ENCODE measurements at regions not wholly inside any gene's neighbourhood (a gene's known extent, or its start where the extent isn't known, plus 50 kb on each side); places are given as distances from the start of the nearest gene placed in this dataset.
"Not testable (repeated sequence)": the region's sequence is repeated elsewhere in the genome, so short reads cannot be mapped to it uniquely, and the experiment has no call there.

DNA sequence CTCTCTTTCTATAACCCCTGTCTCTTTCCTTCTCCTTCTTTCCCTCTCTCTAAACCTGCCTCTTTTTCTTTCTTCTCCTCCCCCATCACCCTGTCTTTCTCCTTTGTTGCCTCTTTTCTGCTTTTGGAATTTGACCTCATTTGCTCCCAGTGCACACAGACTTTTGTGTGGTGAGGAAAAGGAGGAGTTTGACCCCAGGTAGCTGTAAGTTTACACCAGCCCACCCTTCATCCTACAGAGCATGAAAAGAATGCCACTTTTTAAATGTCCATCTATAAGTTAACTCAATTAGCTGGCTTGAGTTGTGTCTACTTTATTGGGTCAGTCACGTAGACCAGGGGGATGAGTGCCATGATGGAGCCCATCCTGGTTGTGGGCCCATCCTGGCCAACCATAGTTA, 146.8 kb upstream of the SLC38A2 start:
- no peak for DNase-seq (ENCODE audit: low read depth)

DNA sequence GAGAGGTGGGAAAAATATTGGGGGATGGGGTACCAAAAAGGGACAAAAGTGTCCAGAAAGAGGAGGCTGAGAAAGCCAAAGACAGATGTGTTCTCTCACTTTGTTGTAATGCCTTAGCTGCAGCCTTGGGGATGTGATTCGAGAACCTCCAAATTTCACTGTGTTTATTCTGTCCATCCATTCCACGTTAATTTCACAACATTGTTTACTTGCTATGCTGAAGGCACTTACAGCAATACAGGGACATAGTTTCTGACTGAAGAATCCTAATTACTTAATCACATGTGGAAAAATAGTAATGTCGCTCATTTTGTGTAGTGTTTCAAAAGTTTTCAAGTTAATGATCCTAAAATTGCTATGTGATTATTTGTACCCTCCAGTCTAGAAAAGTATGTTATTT, 146.2 kb upstream of the SLC38A2 start:
- DNase-seq (ENCODE audit: low read depth) = no peak

DNA sequence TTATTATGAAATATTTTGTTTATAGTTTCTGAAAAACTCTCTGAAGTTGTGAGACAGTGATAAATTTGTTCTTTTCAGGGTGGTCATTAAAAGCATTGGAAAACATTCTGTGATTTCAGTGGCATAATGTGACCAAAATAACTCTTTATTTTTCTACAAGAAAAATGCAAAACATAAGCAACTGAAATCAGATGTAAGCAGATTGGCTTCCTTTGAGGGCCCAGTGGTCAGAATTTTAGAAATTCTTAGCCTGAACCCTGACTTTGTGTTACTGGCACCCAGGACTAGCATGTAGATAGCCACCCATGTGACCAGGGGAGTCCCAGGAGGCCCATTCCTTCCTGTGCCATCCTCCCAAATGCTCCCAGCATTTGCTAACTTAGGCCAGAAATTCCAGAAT, 145.6 kb upstream of the SLC38A2 start:
- no peak for DNase-seq (ENCODE audit: low read depth)

DNA sequence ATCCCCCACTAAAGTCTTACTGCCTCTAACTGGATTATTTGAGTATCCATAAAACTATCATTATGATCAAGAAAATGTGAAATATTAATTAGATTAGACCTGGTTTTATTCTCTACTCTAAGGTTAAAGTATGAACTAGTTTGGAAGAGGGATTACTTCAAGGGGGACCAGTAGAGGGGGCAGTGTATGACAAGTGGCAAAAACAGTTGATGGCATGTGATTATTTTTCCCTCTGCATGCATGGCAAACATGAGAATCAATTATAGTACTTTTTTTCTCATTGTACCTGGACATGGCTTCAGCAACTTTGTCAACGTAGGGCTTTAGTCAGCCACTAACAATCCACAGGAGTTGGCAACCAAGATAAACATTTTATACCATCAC, 145.0 kb upstream of the SLC38A2 start:
- DNase-seq (ENCODE audit: low read depth) = no peak

DNA sequence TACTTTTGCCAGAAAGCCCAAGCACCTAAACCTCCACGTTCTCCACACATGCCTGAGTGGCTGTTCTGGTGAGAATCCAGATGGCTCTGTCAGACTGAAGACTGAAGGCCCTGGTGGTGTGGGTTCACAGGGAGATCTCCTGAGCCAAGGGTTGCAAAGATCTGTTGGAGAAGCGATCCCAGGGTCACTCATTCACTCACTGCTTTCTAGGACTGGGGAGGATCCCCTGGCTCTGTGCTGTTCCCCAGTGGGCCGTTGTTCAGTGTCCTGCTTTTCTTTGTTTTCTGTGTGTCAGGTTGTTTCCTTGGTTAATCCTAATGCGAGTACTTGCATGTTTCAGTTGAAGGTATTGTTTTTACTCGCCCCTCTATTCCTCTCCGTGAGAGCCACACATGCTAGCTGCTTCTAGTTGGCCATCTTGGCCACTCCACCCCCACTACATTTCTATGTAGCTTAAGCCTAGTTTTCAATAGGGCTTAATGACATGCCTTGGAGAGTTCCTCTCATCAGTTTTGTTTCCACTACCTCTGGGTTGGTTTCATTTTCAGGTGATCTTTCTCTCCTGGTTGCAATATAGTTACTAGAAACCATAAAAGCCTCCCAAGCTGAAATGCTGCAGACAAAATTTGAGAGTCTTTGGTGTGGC, 144.5 kb upstream of the SLC38A2 start:
- no peak for DNase-seq (ENCODE audit: low read depth)

DNA sequence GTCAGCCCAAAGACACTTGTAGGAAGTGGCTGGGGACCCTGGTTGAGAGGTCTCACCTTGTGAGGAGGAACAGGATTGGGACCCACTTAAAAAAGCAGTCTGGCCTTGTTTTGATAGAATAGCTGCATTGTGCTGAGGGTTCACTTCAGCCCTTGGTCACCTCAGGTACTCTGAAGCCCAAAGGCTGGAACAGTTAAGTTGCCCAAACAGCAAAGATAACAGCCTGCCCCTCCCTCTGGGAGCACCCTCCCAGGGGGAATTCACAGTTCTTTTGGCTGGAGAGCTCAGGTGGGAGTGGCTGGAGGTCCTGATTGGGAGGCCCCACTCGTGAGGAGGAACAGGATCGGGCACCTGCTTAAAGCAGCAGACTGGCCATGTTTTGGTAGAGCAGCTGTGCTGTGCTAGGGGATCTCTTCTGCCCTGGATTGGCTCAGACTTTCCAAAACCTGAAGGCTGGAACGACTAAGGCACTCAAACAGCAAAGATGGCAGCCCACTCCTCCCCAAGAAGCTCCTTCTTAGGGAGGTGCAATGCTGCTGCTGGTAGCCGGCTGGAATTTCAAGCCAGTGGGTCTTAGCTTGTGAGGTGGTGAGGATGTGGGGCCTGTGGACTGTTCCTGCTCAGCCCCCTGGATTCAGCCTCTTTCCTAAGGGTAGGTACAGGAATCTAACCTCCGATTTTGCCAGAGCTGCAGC, 143.8 kb upstream of the SLC38A2 start:
- DNase-seq (ENCODE audit: low read depth) = no peak

DNA sequence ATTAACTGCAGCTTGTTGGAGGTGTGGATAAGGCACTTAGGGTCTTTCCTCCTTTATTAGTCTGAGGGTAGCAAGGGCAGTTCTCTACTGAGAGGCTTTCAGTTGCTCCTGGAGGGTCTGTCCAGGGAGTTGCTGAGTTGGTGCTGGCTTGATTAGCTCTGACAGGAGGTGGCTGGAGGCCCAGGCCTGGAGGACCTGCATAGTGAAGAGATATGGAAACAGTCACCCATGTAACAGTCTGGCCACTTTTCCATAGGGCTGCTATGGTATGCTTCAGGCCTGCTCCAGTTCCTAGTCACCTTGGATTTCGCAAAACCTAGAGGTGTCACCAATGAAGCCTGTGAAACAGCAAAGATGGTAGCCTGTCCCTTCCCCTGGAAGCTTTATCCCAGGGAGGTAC, 143.3 kb upstream of the SLC38A2 start:
- no peak for DNase-seq (ENCODE audit: low read depth)

DNA sequence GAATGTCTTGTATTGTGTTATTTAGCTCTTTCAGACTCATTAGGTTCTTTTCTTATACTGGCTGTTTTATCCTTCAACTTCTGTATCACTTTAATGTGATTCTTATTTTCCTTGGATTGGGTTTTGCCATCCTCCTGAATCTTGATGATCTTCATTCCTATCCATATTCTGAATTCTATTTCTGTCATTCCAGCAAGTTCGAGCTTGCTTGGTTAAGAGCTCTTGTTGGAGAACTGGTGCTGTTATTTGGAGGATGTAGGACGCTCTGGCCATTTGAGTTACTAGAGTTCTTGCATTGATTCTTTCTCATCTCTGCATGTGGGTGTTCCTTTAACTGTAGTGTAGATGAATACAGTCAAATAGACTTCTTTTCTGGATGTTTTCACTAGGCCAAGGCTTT, 142.3 kb upstream of the SLC38A2 start:
- DNase-seq (ENCODE audit: low read depth) = no peak

DNA sequence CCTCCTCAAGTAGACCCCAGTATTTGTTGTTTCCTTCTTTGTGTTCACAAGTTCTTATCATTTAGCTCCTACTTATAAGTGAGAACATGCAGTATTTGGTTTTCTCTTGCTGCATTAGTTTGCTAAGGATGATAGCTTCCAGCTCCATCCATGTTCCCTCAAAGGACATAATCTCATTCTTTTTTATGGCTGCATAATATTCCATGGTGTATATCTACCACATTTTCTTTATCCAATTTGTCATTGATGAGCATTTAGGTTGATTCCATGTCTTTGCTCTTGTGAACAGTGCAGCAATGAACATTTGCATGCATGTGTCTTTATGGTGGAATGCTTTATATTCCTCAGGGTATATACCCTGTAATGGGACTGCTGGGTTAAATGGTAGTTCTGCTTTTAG, 137.7 kb upstream of the SLC38A2 start:
- DNase-seq (ENCODE audit: low read depth) = not testable (repeated sequence)

DNA sequence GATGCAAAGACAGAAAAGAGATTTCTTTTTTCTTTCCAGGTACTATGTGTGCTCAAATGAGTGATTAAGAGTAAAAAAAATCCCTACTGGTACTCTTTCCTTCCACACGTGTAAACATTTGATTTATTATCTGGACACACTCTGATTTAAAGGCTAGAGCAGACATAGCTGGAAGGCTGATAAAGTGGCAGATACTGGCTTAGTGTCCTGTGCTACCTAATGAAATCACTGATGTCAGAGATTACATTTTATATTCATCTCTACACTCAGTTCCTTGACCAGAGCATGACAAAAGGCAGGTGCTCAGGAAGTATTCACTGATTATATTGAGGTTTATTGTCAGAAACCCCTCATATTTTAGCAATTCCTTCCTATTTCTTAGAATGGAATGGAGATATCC, 136.6 kb upstream of the SLC38A2 start:
- DNase-seq (ENCODE audit: low read depth) = peak; percentile 17

DNA sequence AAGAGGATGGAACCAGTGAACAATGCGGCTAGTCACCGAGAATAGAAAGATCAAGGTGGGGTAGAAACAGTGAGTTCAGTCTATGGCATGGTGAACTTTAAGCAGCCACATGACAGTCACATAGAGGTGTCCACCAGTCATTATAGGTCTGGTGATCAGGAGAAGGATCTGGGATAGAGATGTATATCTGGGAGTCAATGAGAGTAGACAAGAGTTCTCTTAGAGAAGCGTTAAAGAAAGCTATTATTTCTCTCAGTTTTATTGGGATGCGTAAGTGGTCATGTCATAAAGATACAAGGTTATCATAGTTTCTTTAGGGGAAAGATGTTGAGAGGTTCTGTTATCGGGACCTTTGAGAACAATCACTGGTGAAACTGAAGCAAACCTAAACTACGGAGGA, 136.1 kb upstream of the SLC38A2 start:
- DNase-seq (ENCODE audit: low read depth) = no peak

DNA sequence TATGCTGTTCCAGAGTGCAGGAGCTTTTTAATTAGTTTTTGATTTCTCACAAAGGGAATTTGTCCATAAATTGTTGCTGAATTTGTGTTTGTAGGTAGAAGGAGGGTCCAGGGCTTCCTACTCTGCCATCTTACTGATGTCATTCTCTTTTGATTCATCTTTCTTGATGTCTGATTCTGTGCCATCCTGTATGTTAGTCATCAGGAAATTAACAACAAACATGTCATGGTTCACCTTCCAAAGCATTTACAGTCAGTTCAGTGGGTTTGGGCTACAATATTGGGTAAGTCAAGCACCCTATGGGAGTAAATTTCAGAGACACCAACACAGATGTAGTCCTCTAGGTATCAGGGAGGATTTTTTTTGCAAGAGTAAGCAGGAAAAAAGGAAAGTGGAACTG, 135.2 kb upstream of the SLC38A2 start:
- peak; percentile 21 for DNase-seq (ENCODE audit: low read depth)

DNA sequence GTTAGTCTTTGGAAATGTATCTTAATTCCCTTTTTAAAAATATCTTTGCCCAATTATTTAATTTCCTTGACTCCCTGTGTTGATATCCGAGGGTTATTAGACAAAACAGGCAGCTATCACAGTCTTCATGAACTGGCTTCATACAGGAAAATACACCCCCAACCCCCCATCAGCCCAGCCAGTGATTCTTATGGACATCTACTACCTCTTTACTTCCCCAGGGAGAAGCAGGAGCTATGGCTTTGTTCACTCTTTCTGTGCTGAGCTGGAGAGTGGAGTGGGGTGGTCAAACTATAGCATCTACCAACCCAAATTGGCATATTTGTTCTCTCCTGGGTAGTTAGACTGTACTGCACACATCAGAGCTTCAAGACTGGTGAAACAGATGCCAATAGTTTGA, 134.4 kb upstream of the SLC38A2 start:
- no peak for DNase-seq (ENCODE audit: low read depth)

DNA sequence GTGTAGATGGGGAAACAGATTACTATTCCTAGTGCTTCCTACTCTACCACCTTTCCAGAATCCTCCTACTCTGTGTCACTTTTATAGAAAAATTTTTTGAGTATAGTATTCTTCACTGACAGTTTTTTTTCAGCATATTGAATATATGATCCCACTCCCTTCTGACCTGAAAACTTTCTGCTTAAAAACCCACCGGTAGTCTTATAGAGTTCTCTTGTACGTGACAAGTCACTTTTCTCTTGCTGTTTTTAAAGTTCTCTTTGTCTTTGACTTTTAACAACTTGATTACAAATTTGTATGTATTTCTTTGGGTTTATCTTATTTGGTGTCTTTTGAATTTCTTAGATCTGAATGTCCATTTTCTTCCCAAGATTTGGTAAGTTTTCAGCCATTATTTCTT, 133.6 kb upstream of the SLC38A2 start:
- no peak for DNase-seq (ENCODE audit: low read depth)

DNA sequence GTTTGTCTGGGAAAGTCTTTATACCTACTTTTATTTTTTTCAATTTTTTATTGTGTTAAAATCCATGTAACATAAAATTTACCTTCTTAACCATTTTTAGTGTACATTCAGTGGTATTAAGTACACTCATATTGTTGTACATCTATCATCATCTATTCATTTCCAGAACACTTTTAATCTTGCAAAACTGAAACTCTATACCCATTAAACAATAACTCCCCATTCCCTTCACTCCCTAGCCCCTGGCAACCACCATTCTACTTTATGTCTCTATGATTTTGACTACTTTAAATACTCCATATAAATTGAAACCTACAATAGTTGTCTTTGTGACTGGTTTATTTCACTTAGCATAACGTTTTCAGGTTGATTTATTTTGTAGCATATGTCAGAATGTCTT, 131.9 kb upstream of the SLC38A2 start:
- DNase-seq (ENCODE audit: low read depth) = no peak

DNA sequence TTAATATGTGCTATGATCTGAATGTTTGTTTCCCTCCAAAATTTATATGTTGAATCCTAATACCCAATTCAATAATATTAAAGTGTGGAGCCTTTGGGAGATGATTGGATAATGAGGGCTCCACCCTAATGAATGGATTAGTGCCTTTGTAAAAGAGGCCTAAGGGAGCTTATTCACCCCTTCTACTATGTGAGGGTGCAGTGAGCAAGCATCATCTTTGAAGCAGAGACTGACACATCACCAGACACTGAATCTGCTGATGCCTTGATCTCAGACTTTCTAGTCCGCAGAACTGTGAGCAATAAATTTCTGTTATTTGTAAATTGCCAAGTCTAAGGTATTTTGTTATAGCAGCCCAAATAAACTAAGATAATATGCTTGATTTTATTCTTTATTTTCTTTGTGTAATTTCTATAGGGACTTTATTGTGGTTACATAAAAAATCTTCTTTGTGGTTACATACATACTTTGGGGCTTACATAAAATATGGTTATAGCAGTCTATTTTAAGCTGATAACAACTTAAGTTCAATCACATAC, 131.1 kb upstream of the SLC38A2 start:
- DNase-seq (ENCODE audit: low read depth) = no peak

DNA sequence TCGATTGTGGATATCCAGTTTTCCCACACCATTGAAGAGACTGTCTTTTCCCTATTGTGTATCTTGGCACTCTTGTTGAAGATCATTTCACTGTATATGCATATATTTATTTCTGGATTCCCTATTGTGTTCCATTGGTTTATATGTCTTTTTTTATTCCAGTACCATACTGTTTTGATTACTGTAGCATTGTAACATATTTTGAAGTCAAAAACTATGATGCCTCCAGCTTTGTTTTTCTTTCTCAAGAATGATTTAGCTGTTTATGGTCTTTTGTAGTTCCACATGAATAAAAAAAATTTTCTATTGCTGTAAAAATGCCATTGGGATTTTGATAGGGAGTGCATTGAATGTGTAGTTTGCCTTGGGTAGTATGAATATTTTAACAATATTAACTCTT, 128.1 kb upstream of the SLC38A2 start:
- DNase-seq (ENCODE audit: low read depth) = no peak

DNA sequence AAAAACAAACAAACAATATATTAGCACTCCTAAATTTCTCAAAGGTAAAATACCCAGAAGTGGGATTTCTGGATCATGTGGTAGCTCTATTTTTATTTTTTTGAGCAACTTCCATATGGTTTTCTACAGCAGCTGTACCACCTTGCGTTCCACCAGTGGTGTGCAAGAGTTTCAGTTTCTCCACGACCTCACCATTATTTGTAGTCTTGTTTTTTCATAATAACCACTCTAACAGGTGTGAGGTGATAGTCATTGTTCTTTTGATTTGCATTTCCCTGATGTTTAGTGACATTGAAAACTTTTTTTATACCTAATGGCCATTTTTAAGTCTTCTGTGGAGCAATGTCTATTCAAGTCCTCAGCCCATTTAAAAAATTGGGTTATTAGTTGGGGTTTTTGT, 127.3 kb upstream of the SLC38A2 start:
- DNase-seq (ENCODE audit: low read depth) = no peak

DNA sequence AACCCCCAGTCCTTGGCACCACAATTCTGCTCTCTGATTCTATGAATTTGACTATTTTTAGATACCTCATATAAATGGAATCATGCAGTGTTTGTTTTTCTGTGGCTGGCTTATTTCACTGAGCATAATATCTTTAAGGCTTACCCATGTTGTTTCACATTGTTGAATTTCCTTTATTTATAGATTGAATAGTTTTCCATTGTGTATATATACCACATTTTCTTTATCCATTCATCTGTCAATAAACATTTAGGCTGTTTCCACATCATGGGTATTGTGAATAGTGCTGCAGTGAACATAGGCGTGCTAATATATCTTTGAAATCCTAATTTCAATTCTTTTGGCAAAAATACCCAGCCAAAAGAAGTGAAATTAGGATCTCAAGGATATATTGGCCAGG, 126.7 kb upstream of the SLC38A2 start:
- DNase-seq (ENCODE audit: low read depth) = no peak

DNA sequence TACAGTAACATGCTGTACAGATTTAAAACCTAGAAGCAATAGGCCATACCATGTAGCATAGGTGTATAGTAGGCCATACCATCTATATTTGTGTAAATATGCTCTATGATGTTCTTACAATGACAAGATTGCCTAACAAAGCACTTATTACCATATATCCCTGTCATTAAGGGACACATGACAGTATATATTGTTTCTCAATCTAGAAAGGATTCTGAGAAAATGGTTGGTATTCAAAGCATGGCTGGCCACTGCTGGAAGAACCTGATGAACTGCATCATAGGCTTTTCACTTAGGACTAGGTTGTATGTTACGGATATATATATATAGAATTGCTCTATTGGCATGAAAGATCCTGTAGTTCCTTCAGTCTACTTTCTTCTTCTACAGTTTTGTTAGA, 125.2 kb upstream of the SLC38A2 start:
- DNase-seq (ENCODE audit: low read depth) = no peak

DNA sequence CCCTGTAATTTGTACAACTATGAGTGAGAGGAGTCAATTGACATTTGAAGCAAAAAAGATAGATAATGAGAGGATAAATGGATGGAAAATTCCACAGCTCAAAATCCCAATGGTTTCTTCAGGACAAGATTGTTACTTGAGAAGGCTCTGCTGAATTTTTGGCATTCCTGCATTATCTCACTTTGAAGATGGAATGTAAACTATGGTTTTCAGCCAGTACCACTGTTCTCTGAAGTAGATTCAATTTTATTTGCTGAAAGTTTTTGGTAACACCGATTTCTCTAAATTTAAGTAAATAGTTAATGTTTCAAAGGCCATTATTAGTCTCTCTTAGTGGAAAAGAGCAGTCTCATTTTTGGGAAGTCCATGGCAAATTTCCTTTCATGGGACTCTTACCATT, 121.9 kb upstream of the SLC38A2 start:
- peak; percentile 70 for DNase-seq (ENCODE audit: low read depth)

DNA sequence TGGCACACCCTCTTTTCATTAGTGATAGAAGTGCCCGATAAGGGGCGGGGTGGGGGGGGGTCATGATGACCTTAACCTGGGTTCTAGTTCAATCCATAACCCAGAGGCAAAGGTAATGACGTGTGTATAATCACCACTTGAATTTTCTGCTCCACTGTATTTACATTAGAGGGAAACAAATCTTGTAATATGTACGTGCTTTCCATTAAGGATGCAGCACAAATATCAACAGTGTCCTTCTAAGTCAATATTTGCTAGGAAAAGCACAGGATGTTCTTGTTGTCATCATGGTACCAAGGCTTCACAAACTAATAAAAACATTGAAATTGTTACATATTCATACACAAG, 121.2 kb upstream of the SLC38A2 start:
- DNase-seq (ENCODE audit: low read depth) = no peak

DNA sequence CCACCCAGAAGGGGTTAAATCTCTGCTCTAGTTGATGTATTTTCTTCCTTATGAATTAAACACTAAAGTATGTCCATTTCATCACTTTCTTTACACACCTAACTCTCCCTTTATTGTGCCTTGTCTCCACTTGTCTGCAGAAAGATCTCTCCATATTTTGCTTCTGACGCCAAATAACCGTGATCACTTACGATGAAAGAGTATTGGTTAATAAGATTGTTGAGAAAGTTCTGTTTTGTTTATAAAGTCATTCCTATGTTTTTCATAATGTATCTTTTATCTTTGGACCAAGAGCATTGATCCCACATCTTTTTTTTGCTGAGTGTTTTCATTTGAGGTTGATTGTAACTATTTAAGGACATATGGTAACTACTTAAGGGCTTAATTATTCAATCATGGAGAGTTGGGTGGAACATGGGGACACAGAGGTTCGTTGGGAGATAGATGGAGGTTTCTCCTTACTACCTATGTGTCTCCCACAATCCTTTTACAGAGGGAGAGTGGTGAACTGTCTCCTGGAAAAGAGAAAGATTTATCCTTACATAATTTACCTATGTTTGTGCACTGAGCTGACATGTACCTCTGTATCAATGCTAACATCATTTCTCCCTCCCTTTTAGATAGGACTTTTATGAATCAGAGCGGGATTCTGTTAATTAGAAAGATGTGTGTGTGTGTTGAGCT, 120.7 kb upstream of the SLC38A2 start:
- DNase-seq (ENCODE audit: low read depth) = no peak

Measured in RPMI7951 (cell line).